Activated CD4-positive, alpha-beta T cell treated with anti-CD3 and anti-CD28 coated beads for 36 hours (primary cell): ENCODE measurements at regions not wholly inside any gene's neighbourhood (a gene's known extent, or its start where the extent isn't known, plus 50 kb on each side); places are given as distances from the start of the nearest gene placed in this dataset.

Experiments used
- ATAC-seq: fragments of 200-7000 bp; cut with Tn5 transposase; one replicate; pipeline ENCODE4 v1.10.0; 2021; ENCODE audit warnings: mild to moderate bottlenecking, moderate library complexity
- CTCF ChIA-PET: fragments of 350-600 bp; sonication (Branson Sonifier 250); formaldehyde crosslinking; loops from one replicate; lab custom pipeline; 2021; ENCODE audit warnings: antibody characterized with exemption; lab: Charles Lee
- POLR2A ChIA-PET: fragments of 350-600 bp; sonication (Branson Sonifier 250); formaldehyde crosslinking; loops from one replicate; lab custom pipeline; 2021; ENCODE audit warnings: antibody characterized with exemption, inconsistent platforms; lab: Charles Lee
- DNase-seq: peaks from one replicate; pipeline ENCODE4 v3.0.0-alpha.2; 2020
- H3K27ac Mint-ChIP-seq: one replicate; pipeline ENCODE4 v1.8.0; 2021; ENCODE audit warnings: mixed read lengths
- H3K27me3 Mint-ChIP-seq: one replicate; pipeline ENCODE4 v1.8.0; 2021; ENCODE audit warnings: mixed read lengths
- H3K36me3 Mint-ChIP-seq: one replicate; pipeline ENCODE4 v1.8.0; 2021; ENCODE audit warnings: low read depth, mixed read lengths
- H3K4me1 Mint-ChIP-seq: one replicate; pipeline ENCODE4 v1.8.0; 2021; ENCODE audit warnings: mixed read lengths
- H3K4me3 Mint-ChIP-seq: one replicate; pipeline ENCODE4 v1.8.0; 2021; ENCODE audit warnings: mild to moderate bottlenecking, moderate library complexity, mixed read lengths
- H3K9me3 Mint-ChIP-seq: one replicate; pipeline ENCODE4 v1.8.0; 2021; ENCODE audit warnings: low read depth, mixed read lengths
- intact Hi-C, 2 experiments: fragments of 100-400 bp; cut with DNase I in 1 of 2; cut with micrococcal nuclease in 1 of 2; formaldehyde crosslinking; loops; one replicate each; pipeline versions ENCODE4 v1.14.2 to v1.15.1; 2022 to 2024; cut with DNase I, micrococcal nuclease

GRCh38 chr16:73214825-73215677 lies 167.1 kb upstream of the ZFHX3 start:
- CTCF ChIA-PET = no interaction called here
- ATAC-seq (no peak), DNase-seq (no peak)
- POLR2A ChIA-PET = no interaction called here
- no peaks in the 10 kb centered on the region for H3K4me1 Mint-ChIP-seq
- H3K36me3 Mint-ChIP-seq = no peaks in the 10 kb centered on the region
- H3K27ac Mint-ChIP-seq = no peak overlapping the region
- intact Hi-C loops = no loop called here
- peaks cover 1% of the 10 kb centered on the region for H3K27me3 Mint-ChIP-seq
- H3K4me3 Mint-ChIP-seq = no peak overlapping the region
- peaks cover 1% of the 10 kb centered on the region for H3K9me3 Mint-ChIP-seq

DNA sequence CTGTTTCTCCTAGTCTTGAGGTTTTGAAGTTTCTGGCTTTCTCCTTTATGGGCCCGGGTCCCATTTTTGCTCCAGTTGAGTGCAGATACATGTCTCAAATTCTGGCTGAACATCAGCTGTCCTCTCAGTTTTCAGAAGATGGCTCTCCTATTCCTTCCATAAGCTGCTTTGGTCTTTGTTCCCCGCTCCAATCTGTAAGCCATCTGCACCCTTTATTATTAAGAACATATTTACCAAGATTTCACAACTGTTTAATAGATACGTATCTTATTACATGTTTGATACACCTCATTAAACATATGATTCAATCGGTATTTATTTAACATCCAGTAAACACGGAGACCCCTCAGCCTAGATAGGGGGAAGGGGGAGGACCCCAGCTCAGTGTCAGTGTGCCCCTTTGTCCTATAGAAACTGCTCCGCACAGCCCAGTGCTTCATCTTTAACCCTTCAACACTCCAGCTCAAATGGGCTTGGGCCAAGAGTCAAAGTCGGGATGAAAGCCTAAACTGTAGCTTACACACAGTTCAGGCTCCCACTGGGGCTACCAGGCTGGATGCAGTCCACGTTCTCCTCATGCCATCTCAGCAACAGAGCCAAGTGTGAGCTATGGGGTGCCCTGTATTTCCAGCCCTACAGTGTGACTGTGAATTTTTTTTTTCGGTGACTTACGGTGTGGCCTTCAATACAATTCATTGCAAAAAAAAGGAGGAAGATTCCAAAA lies 166.0 kb upstream of the ZFHX3 start:
- no peak overlapping the region for H3K4me3 Mint-ChIP-seq
- no peaks in the 10 kb centered on the region for H3K27me3 Mint-ChIP-seq
- no peaks in the 10 kb centered on the region for H3K36me3 Mint-ChIP-seq
- ChIA-PET CTCF (no interaction called here), POLR2A (no interaction called here)
- no peak for ATAC-seq
- no peaks in the 10 kb centered on the region for H3K4me1 Mint-ChIP-seq
- intact Hi-C loops = no loop called here
- DNase-seq = no peak
- no peak overlapping the region for H3K27ac Mint-ChIP-seq
- H3K9me3 Mint-ChIP-seq = no peaks in the 10 kb centered on the region

- CTCF ChIA-PET = no interaction called here
These were observed 164.5 kb upstream of the ZFHX3 start for GRCh38 chr16:73212431-73212830.

DNA sequence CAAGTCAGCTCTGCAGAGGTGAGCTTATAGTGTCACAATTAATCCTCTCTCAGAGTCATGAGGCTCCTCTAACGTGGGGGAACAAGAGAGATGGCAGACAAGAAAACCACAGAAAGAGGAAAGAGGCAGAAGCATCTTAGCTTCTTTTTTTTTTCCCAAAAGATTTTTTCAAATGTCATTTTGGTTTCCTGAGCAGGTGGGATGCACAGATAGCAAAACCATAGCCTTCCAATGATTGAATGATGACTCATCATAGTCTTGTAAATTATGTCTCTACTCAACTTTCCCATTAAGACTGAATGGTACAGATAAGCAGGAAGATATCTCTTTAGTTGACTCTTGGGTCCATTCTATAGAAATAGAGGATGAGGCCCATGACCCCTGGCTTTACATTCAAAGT lies 162.8 kb upstream of the ZFHX3 start:
- H3K27ac Mint-ChIP-seq = no peak overlapping the region
- POLR2A ChIA-PET = no interaction called here
- no peak overlapping the region for H3K4me3 Mint-ChIP-seq
- intact Hi-C loops = no loop called here
- no peaks in the 10 kb centered on the region for H3K36me3 Mint-ChIP-seq
- H3K9me3 Mint-ChIP-seq = no peaks in the 10 kb centered on the region
- DNase-seq (no peak), ATAC-seq (no peak)
- H3K27me3 Mint-ChIP-seq = no peaks in the 10 kb centered on the region
- H3K4me1 Mint-ChIP-seq = no peaks in the 10 kb centered on the region
- CTCF ChIA-PET = interaction anchor here (1.6 kb wide), 1 partner anchor 10 kb away, joined by 5 read pairs; no protein-coding TSS in a partner anchor

More at GRCh38 chr16:73212431-73212830, 164.5 kb upstream of the ZFHX3 start:
- Mint-ChIP-seq H3K9me3 (no peaks in the 10 kb centered on the region), H3K27ac (no peak overlapping the region), H3K4me1 (no peaks in the 10 kb centered on the region), H3K36me3 (no peaks in the 10 kb centered on the region), H3K4me3 (no peak overlapping the region), H3K27me3 (no peaks in the 10 kb centered on the region)
- ATAC-seq (no peak), DNase-seq (no peak)
- POLR2A ChIA-PET = no interaction called here
- intact Hi-C loops = no loop called here

DNA sequence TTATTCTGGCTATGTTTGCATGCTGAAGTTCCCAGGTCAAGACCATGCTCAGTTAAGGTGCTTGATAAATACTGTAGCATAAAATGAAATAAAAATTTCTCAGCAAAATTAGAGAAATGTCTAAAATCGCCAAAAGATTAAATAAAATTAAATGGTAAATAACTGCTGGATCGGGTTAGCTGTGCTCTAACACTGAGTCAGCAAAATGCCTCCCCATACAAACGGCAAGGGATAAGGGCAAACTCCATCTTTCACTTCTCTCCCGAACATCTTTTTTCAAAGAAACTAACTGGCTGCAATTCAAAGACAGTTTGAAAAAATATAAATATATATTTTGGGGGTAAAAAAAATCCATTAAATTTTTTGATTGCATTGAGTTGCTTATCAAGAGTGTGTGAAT lies 162.2 kb upstream of the ZFHX3 start:
- intact Hi-C loops = no loop called here
- CTCF ChIA-PET = interaction anchor here (1.6 kb wide), 1 partner anchor 9 kb away, joined by 5 read pairs; no protein-coding TSS in a partner anchor
- Mint-ChIP-seq H3K27ac (no peak overlapping the region), H3K4me1 (no peaks in the 10 kb centered on the region), H3K27me3 (no peaks in the 10 kb centered on the region), H3K9me3 (no peaks in the 10 kb centered on the region), H3K4me3 (no peak overlapping the region), H3K36me3 (no peaks in the 10 kb centered on the region)
- DNase-seq (no peak), ATAC-seq (no peak)
- POLR2A ChIA-PET = no interaction called here

- ChIA-PET CTCF (interaction anchor here (0.6 to 1.6 kb wide), 2 partner anchors 8 to 770 kb away, joined by 3 to 5 read pairs; no protein-coding TSS in a partner anchor), POLR2A (no interaction called here)
- DNase-seq = no peak
- Mint-ChIP-seq H3K36me3 (no peaks in the 10 kb centered on the region), H3K4me1 (no peaks in the 10 kb centered on the region), H3K27ac (no peak overlapping the region), H3K4me3 (no peak overlapping the region), H3K27me3 (no peaks in the 10 kb centered on the region), H3K9me3 (no peaks in the 10 kb centered on the region)
- no peak for ATAC-seq
- intact Hi-C loops = no loop called here
These were observed 161.3 kb upstream of the ZFHX3 start for GRCh38 chr16:73209190-73209589.

DNA sequence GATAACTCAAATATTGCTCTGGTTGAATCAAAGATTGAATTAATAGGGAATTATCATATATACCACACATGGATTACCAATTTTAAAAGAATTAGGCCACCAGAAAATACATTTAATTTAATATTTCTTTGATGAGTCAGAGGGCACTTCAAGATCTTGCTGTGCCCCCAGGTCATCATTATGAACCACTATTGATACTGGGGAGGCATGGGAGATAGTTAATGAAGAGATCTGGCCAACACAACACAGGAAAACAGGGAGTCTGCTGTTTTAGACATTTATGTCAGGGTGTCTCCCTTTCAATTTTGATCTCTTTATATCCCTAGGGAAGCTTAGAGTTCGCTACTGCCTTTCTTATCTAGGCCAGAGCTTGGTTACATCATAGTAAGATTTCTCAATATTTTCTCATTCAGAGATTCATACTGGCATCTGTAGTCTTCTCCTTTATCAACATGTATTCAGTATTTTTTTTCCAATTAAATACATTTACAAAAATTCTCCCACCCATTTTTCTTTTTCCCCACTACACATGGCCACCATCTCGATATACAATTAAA lies 158.3 kb upstream of the ZFHX3 start:
- no peak for DNase-seq
- Mint-ChIP-seq H3K27me3 (peaks cover 3% of the 10 kb centered on the region), H3K9me3 (no peaks in the 10 kb centered on the region), H3K4me3 (no peak overlapping the region), H3K4me1 (no peaks in the 10 kb centered on the region), H3K36me3 (no peaks in the 10 kb centered on the region), H3K27ac (no peak overlapping the region)
- intact Hi-C loops = no loop called here
- POLR2A ChIA-PET = no interaction called here
- ATAC-seq = no peak
- CTCF ChIA-PET = no interaction called here

- POLR2A ChIA-PET = no interaction called here
- H3K4me1 Mint-ChIP-seq = no peaks in the 10 kb centered on the region
These were observed 157.4 kb upstream of the ZFHX3 start for GRCh38 chr16:73205153-73205886.

DNA sequence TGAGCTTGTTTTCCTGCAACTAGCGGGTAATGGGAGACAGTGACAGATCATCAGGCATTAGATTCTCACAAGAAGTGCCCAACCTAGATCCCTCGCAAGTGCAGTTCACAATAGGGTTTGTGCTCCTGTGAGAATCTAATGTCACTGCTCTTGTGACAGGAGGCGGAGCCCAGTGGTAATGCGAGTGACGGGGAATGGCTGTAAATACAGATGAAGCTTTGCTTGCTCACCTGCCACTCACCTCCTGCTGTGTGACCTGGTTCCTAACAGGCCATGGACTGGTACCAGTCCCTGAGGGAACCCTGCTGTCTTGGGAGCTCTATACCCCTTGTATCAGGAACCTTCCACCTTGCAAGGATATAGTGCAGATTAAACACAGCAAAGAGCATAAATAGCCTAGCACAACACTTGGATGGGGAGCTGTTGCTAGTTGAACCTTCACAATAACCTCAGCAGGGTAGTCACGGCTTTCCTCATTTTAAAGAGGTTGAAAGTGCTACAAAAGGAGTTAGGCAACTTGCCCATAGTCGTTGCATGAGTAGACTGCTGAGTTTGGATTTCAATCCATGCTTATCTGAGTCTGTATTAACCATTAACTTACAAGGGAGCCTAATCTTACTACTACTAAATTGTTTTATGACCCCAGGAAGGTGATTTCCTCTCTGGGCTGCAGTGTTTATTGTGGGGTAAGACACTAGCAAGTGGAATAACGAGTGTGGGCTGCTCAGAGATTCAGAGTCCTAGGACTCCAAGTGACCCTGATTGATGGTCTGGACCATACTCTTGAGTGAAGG lies 156.6 kb upstream of the ZFHX3 start:
- H3K9me3 Mint-ChIP-seq = no peaks in the 10 kb centered on the region
- H3K27me3 Mint-ChIP-seq = peaks cover 3% of the 10 kb centered on the region

More at GRCh38 chr16:73205153-73205886, 157.4 kb upstream of the ZFHX3 start:
- Mint-ChIP-seq H3K4me3 (no peak overlapping the region), H3K27me3 (peaks cover 3% of the 10 kb centered on the region), H3K9me3 (no peaks in the 10 kb centered on the region), H3K27ac (no peak overlapping the region), H3K36me3 (no peaks in the 10 kb centered on the region)
- DNase-seq (no peak), ATAC-seq (no peak)
- CTCF ChIA-PET = interaction anchor here (0.8 kb wide), 1 partner anchor 11 kb away, joined by 3 read pairs; no protein-coding TSS in a partner anchor
- intact Hi-C loops = no loop called here

DNA sequence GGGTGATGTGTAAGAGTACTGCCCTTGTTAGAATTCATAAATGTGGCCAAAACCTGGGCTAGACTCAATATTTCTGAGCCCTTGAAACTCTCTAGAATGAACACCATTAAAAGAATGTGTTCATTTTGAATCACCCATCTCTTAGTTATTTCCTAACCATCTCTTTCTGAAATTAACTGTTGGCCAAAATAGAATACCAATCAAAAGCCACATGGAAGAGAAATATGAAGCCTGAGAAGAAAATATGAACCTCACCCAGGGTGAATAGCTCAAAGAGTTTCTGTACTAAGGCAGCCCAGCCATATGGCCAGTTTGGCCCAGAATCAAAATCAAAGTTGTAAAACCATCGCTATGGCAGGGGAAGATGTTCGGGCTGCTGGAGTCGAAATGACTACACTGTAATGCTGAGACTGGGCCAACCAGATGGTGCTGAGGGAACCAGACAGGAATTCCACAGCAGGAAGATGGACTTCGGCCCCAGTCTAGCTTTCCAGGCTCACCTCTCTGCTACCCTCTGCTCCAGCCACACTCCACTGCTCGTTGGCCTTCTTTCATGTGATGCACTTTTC lies 154.3 kb upstream of the ZFHX3 start:
- ATAC-seq (no peak), DNase-seq (no peak)
- Mint-ChIP-seq H3K4me3 (no peak overlapping the region), H3K36me3 (no peaks in the 10 kb centered on the region), H3K9me3 (no peaks in the 10 kb centered on the region), H3K27ac (no peak overlapping the region), H3K4me1 (no peaks in the 10 kb centered on the region), H3K27me3 (peaks cover 3% of the 10 kb centered on the region)
- ChIA-PET CTCF (no interaction called here), POLR2A (no interaction called here)
- intact Hi-C loops = no loop called here

More for the DNA sequence above, 156.6 kb upstream of the ZFHX3 start:
- DNase-seq (no peak), ATAC-seq (no peak)
- Mint-ChIP-seq H3K27ac (no peak overlapping the region), H3K4me1 (no peaks in the 10 kb centered on the region), H3K4me3 (no peak overlapping the region), H3K36me3 (no peaks in the 10 kb centered on the region)
- POLR2A ChIA-PET = no interaction called here
- CTCF ChIA-PET = interaction anchor here (0.8 to 1.4 kb wide), 2 partner anchors 12 to 372 kb away, joined by 3 to 8 read pairs; no protein-coding TSS in a partner anchor
- intact Hi-C loops = no loop called here
